Urinary bladder (tissue), 3 donors: ENCODE measurements at regions not wholly inside any gene's neighbourhood (a gene's known extent, or its start where the extent isn't known, plus 50 kb on each side); places are given as distances from the start of the nearest gene placed in this dataset.

ENCODE experiments used
- DNase-seq: peaks from one replicate; pipeline ENCODE4 v3.0.0-alpha.2; 2015; ENCODE audit errors: extremely low spot score
- H3K27ac ChIP-seq: one replicate; pipeline ENCODE4 v1.5.1; 2013; ENCODE audit warnings: low read depth, mild to moderate bottlenecking, moderate library complexity
- H3K36me3 ChIP-seq: one replicate; pipeline ENCODE4 v1.6.1; 2013; ENCODE audit warnings: mild to moderate bottlenecking, moderate library complexity; ENCODE audit not compliant: insufficient read depth
- H3K4me1 ChIP-seq: one replicate; pipeline ENCODE4 v1.6.1; 2013; ENCODE audit warnings: mild to moderate bottlenecking, moderate library complexity; ENCODE audit not compliant: insufficient read depth
- H3K4me3 ChIP-seq: one replicate; pipeline ENCODE4 v1.5.1; 2013; ENCODE audit warnings: low read depth, low read length
- WGBS: extraction: QIAGEN DNeasy Blood & Tissue Kit; methylation state at CpG from one replicate; pipeline ENCODE4 v1.1.7; 2013; 5-methylcytosine and 5-hydroxymethylcytosine counted together
- donor health status: healthy with polysubstance abuse.
- donor health status: healthy.

- Histone ChIP-seq H3K4me3 (no peak overlapping the region), H3K36me3 (no peaks in the 10 kb centered on the region), H3K27ac (no peak overlapping the region), H3K4me1 (no peaks in the 10 kb centered on the region)
- no peak for DNase-seq
- 71% methylated on average over 1 of the region's 1 CpG for WGBS
Measured at GRCh38 chr18:71942433-71942832, 601.7 kb downstream of the CBLN2 start.

- Histone ChIP-seq H3K36me3 (no peaks in the 10 kb centered on the region), H3K27ac (no peak overlapping the region), H3K4me3 (no peak overlapping the region), H3K4me1 (no peaks in the 10 kb centered on the region)
- DNase-seq: no peak
Measured at GRCh38 chr18:71939483-71939882, 604.7 kb downstream of the CBLN2 start.

- WGBS: 51% methylated on average over 2 of the region's 2 CpGs
Measured at GRCh38 chr18:71936744-71937143, 607.4 kb downstream of the CBLN2 start.

GRCh38 chr18:71919211-71919610, 624.9 kb downstream of the CBLN2 start:
- H3K4me3 ChIP-seq: no peak overlapping the region
- no peak for DNase-seq
- 83% methylated on average over 3 of the region's 3 CpGs for WGBS
- H3K4me1 ChIP-seq: no peaks in the 10 kb centered on the region
- no peak overlapping the region for H3K27ac ChIP-seq
- H3K36me3 ChIP-seq: no peaks in the 10 kb centered on the region

More at GRCh38 chr18:71936744-71937143, 607.4 kb downstream of the CBLN2 start:
- Histone ChIP-seq H3K4me3 (no peak overlapping the region), H3K27ac (no peak overlapping the region), H3K36me3 (no peaks in the 10 kb centered on the region), H3K4me1 (no peaks in the 10 kb centered on the region)
- no peak for DNase-seq

GRCh38 chr18:71913641-71914040, 630.5 kb downstream of the CBLN2 start:
- Histone ChIP-seq H3K4me1 (no peaks in the 10 kb centered on the region), H3K4me3 (no peak overlapping the region)
- WGBS: 94% methylated on average over 1 of the region's 1 CpG

GRCh38 chr18:71902482-71902881, 641.7 kb downstream of the CBLN2 start:
- Histone ChIP-seq H3K36me3 (no peaks in the 10 kb centered on the region), H3K4me3 (no peak overlapping the region), H3K4me1 (no peaks in the 10 kb centered on the region), H3K27ac (no peak overlapping the region)
- WGBS: 37% methylated on average over 1 of the region's 1 CpG
- peak; percentile 20 for DNase-seq

More at GRCh38 chr18:71913641-71914040, 630.5 kb downstream of the CBLN2 start:
- Histone ChIP-seq H3K27ac (no peak overlapping the region), H3K36me3 (no peaks in the 10 kb centered on the region)
- no peak for DNase-seq

GRCh38 chr18:71899707-71900472, 644.3 kb downstream of the CBLN2 start:
- no peak overlapping the region for H3K27ac ChIP-seq
- no peaks in the 10 kb centered on the region for H3K4me1 ChIP-seq
- WGBS: 71% methylated on average over 8 of the region's 8 CpGs
- no peaks in the 10 kb centered on the region for H3K36me3 ChIP-seq
- no peak overlapping the region for H3K4me3 ChIP-seq
- no peak for DNase-seq

- H3K36me3 ChIP-seq: no peaks in the 10 kb centered on the region
- H3K27ac ChIP-seq: no peak overlapping the region
- H3K4me1 ChIP-seq: no peaks in the 10 kb centered on the region
- no peak overlapping the region for H3K4me3 ChIP-seq
- DNase-seq: no peak
- WGBS: 82% methylated on average over 6 of the region's 6 CpGs
Measured at GRCh38 chr18:71899183-71899582, 645.0 kb downstream of the CBLN2 start.

- Histone ChIP-seq H3K27ac (no peak overlapping the region), H3K36me3 (no peaks in the 10 kb centered on the region), H3K4me3 (no peak overlapping the region), H3K4me1 (no peaks in the 10 kb centered on the region)
- WGBS: 68% methylated on average over 1 of the region's 1 CpG
- DNase-seq: no peak
Measured at GRCh38 chr18:71887509-71887908, 656.6 kb downstream of the CBLN2 start.

GRCh38 chr18:71878226-71878625, 665.9 kb downstream of the CBLN2 start:
- 82% methylated on average over 4 of the region's 4 CpGs for WGBS
- Histone ChIP-seq H3K27ac (no peak overlapping the region), H3K4me3 (no peak overlapping the region), H3K36me3 (no peaks in the 10 kb centered on the region), H3K4me1 (no peaks in the 10 kb centered on the region)
- no peak for DNase-seq

- Histone ChIP-seq H3K4me1 (no peaks in the 10 kb centered on the region), H3K27ac (no peak overlapping the region), H3K4me3 (no peak overlapping the region), H3K36me3 (no peaks in the 10 kb centered on the region)
- no peak for DNase-seq
- 83% methylated on average over 4 of the region's 4 CpGs for WGBS
Measured at GRCh38 chr18:71873695-71874094, 670.4 kb downstream of the CBLN2 start.

GRCh38 chr18:71865888-71866287, 678.3 kb downstream of the CBLN2 start:
- no peaks in the 10 kb centered on the region for H3K4me1 ChIP-seq
- no peak overlapping the region for H3K4me3 ChIP-seq
- H3K36me3 ChIP-seq: no peaks in the 10 kb centered on the region
- no peak for DNase-seq
- H3K27ac ChIP-seq: no peak overlapping the region
- 91% methylated on average over 5 of the region's 5 CpGs for WGBS

- Histone ChIP-seq H3K27ac (no peak overlapping the region), H3K4me1 (no peaks in the 10 kb centered on the region), H3K4me3 (no peak overlapping the region), H3K36me3 (no peaks in the 10 kb centered on the region)
- DNase-seq: no peak
- 63% methylated on average over 1 of the region's 1 CpG for WGBS
Measured at GRCh38 chr18:71850602-71851001, 693.5 kb downstream of the CBLN2 start.

- Histone ChIP-seq H3K4me3 (no peak overlapping the region), H3K4me1 (no peaks in the 10 kb centered on the region), H3K36me3 (no peaks in the 10 kb centered on the region), H3K27ac (no peak overlapping the region)
- no peak for DNase-seq
- WGBS: 90% methylated on average over 4 of the region's 4 CpGs
Measured at GRCh38 chr18:71849407-71849806, 694.7 kb downstream of the CBLN2 start.

- 89% methylated on average over 2 of the region's 2 CpGs for WGBS
- Histone ChIP-seq H3K27ac (no peak overlapping the region), H3K36me3 (no peaks in the 10 kb centered on the region), H3K4me1 (no peaks in the 10 kb centered on the region), H3K4me3 (no peak overlapping the region)
- DNase-seq: no peak
Measured at GRCh38 chr18:71846716-71847115, 697.4 kb downstream of the CBLN2 start.
